AG09309 (cell line): ENCODE measurements at regions not wholly inside any gene's neighbourhood (a gene's known extent, or its start where the extent isn't known, plus 50 kb on each side); places are given as distances from the start of the nearest gene placed in this dataset.
"Not testable (repeated sequence)": the region's sequence is repeated elsewhere in the genome, so short reads cannot be mapped to it uniquely, and the experiment has no call there.

ENCODE experiments used
- DNase-seq: peaks from one replicate; pipeline ENCODE4 v3.0.0-alpha.2; 2010; ENCODE audit warnings: low read depth
- H3K4me3 ChIP-seq: 2 replicates; pipeline ENCODE4 v1.5.1; 2011; ENCODE audit warnings: mild to moderate bottlenecking, low read depth, low read length, moderate library complexity; ENCODE audit not compliant: control insufficient read depth
- TF ChIP-seq, protein P1 (sequence below): IDR thresholded peaks from 2 replicates; pipeline ENCODE4 v1.5.1; 2011; ENCODE audit warnings: mild to moderate bottlenecking, low read depth, low read length, inconsistent platforms; ENCODE audit not compliant: insufficient read depth, control insufficient read depth; ENCODE audit errors: missing control alignments

DNA sequence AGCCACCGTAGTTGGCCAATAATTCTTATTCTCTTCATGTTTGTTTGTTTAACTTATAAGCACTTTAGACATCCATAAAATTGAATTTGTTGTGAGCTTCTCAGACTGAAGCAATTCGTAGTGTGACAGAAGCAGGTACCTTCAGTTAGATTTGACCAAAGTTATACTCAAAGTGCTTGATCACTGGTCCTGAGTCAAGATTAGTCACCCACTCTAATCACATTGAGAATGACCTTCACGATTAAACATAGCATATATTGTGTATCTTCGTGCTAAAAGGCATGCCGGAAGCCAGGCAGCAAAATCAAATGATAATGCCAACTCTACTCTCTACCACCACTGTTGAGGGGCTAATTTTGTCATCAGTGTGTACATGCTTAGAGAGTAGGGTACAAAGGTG lies 763.7 kb upstream of the MBL2 start:
- no peak overlapping the region for H3K4me3 ChIP-seq
- TF ChIP-seq, protein P1, sequence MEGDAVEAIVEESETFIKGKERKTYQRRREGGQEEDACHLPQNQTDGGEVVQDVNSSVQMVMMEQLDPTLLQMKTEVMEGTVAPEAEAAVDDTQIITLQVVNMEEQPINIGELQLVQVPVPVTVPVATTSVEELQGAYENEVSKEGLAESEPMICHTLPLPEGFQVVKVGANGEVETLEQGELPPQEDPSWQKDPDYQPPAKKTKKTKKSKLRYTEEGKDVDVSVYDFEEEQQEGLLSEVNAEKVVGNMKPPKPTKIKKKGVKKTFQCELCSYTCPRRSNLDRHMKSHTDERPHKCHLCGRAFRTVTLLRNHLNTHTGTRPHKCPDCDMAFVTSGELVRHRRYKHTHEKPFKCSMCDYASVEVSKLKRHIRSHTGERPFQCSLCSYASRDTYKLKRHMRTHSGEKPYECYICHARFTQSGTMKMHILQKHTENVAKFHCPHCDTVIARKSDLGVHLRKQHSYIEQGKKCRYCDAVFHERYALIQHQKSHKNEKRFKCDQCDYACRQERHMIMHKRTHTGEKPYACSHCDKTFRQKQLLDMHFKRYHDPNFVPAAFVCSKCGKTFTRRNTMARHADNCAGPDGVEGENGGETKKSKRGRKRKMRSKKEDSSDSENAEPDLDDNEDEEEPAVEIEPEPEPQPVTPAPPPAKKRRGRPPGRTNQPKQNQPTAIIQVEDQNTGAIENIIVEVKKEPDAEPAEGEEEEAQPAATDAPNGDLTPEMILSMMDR = no peak
- DNase-seq = no peak

DNA sequence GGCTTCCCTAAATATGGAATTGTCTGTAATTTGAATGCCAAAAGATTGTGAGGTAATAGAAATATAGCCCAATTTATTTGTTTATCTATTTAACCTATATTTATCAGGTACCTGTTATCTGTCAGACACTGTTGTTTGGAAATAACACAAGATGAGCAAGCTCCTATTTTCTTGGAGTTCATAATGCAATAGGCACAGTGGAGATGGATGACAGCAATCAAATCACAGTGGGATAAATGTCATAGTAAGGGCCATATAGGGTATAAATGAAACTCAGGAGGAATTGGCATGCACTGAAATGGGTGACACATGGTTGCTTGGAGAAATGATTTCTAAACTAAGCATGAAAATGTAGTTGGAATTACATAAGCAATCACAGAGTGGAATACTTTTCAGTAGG lies 761.8 kb upstream of the MBL2 start:
- TF ChIP-seq, protein P1 = no peak
- no peak for DNase-seq
- no peak overlapping the region for H3K4me3 ChIP-seq

DNA sequence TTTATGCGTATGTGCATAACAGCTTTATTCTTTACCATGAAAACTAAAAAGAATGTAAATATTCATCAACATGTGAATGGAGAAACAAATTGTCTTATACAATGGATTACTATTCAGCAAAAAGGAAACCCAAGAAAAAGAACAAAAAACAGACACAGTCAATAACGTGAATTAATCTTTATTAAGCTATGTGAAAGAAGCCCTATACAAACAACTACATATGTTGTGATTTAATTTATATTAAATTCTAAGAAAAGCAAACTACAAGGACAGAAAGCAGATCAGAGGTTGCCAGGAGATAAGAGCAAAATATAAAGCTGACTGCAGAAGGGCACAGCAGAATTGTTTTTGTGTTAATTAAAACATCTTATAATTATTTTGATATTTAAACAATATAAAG lies 756.4 kb upstream of the MBL2 start:
- no peak overlapping the region for H3K4me3 ChIP-seq
- DNase-seq = no peak
- TF ChIP-seq, protein P1 = no peak

DNA sequence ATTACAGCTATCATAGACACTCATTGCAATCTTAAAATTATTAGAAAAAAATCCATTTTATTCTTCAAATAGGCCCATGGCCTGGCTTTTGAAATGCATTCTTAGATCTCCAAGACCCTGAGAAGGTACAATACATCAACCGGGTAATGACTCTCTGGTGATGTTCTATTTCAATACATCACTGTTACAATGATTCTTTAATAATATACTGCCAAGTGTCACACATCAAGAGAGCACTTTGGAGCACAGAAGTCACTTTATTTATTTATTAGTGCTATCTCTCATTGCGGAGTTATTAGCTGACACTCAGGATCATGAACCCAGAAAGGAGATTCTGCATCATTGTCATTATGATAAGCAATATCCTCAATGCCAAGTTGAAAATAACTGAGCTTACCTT lies 748.5 kb upstream of the MBL2 start:
- TF ChIP-seq, protein P1 = no peak
- no peak for DNase-seq
- no peak overlapping the region for H3K4me3 ChIP-seq

DNA sequence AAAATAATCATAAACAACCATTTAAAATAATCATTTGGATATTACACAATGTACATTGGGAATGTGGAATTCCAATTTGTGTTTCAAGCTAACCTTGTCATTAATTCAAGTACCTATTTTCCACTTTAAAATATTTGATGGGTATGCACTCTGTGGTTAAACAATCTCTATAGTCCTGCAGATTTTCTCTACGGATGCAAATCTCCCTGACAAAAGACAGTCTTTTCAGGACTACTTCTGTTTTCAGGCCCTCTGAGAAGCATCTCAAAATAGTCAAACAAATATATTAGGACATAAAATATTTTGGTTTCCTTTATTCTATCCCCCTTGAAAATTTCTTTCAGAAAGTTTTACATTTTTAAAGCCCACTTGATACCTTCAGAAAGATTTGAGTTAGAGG lies 735.6 kb upstream of the MBL2 start:
- TF ChIP-seq, protein P1 = no peak
- DNase-seq = no peak
- H3K4me3 ChIP-seq = no peak overlapping the region

DNA sequence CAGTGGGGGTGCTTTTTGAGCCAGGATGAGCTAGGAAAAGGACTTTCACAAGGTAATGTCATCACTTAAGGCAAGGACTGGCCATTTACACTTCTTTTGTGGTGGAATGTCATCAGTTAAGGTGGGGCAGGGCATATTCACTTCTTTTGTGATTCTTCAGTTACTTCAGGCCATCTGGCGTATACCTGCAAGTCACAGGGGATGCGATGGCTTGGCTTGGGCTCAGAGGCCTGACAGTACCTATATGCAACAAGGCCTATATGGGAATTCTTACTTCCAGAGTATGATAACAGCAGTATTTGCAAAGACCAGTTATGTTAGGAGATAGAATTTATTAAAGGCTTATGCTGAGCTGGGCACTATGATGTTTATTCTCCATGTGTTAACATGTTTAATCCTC lies 731.9 kb upstream of the MBL2 start:
- H3K4me3 ChIP-seq, DNase-seq: not testable (repeated sequence)

DNA sequence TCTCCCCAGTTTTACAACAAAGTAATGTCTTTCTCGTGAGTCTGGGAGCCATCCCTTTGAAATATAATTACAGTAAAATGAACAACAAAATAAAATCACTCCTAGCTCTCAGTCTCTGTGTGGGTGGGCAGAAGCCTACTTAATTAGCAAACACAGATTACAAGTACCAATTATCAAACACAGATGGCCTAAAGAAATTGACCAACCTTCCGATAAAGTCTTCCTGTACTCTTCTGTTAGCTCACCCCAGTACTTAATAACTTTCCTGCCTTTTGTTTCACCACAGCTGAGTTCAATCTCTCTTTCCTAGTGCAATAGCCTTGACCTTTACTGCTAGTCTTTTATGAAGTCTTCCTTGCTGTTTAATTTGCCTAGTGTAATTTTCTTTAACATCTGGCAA lies 719.2 kb upstream of the MBL2 start:
- DNase-seq = no peak
- TF ChIP-seq, protein P1 = no peak

More for the DNA sequence above, 719.2 kb upstream of the MBL2 start:
- H3K4me3 ChIP-seq = no peak overlapping the region
